Activated CD8-positive, alpha-beta memory T cell treated with anti-CD3 and anti-CD28 coated beads for 36 hours (primary cell): ENCODE measurements at regions not wholly inside any gene's neighbourhood (a gene's known extent, or its start where the extent isn't known, plus 50 kb on each side); places are given as distances from the start of the nearest gene placed in this dataset.

Experiments used
- CTCF ChIA-PET: fragments of 350-600 bp; sonication (Branson Sonifier 250); formaldehyde crosslinking; loops from one replicate; lab custom pipeline; 2021; ENCODE audit warnings: antibody characterized with exemption; lab: Charles Lee
- POLR2A ChIA-PET: fragments of 350-600 bp; sonication (Branson Sonifier 250); formaldehyde crosslinking; loops from one replicate; lab custom pipeline; 2021; ENCODE audit warnings: antibody characterized with exemption; lab: Charles Lee

GRCh38 chr1:223445402-223445801 is 52.2 kb downstream of the CCDC185 start:
- POLR2A ChIA-PET = no interaction called here

GRCh38 chr1:223453902-223454301 is 60.7 kb downstream of the CCDC185 start:
- ChIA-PET POLR2A (no interaction called here), CTCF (no interaction called here)

More at GRCh38 chr1:223445402-223445801, 52.2 kb downstream of the CCDC185 start:
- CTCF ChIA-PET = no interaction called here

GRCh38 chr1:223454959-223455358 is 61.7 kb downstream of the CCDC185 start:
- ChIA-PET CTCF (no interaction called here), POLR2A (no interaction called here)

- ChIA-PET CTCF (no interaction called here), POLR2A (no interaction called here)
These were observed 62.3 kb downstream of the CCDC185 start for GRCh38 chr1:223455470-223455869.

- ChIA-PET POLR2A (no interaction called here), CTCF (no interaction called here)
These were observed 63.5 kb downstream of the CCDC185 start for GRCh38 chr1:223456747-223457146.

GRCh38 chr1:223460566-223461189 is 67.5 kb downstream of the CCDC185 start:
- POLR2A ChIA-PET = no interaction called here

GRCh38 chr1:223462047-223462630 is 68.9 kb downstream of the CCDC185 start:
- CTCF ChIA-PET = no interaction called here
- POLR2A ChIA-PET = no interaction called here

More at GRCh38 chr1:223460566-223461189, 67.5 kb downstream of the CCDC185 start:
- CTCF ChIA-PET = no interaction called here

- ChIA-PET CTCF (no interaction called here), POLR2A (no interaction called here)
These were observed 69.7 kb downstream of the CCDC185 start for GRCh38 chr1:223462866-223463404.

GRCh38 chr1:223466151-223466550 is 72.9 kb downstream of the CCDC185 start:
- ChIA-PET CTCF (no interaction called here), POLR2A (no interaction called here)

GRCh38 chr1:223471566-223471965 is 78.4 kb downstream of the CCDC185 start:
- CTCF ChIA-PET = no interaction called here

GRCh38 chr1:223472057-223472456 is 78.8 kb downstream of the CCDC185 start:
- ChIA-PET CTCF (no interaction called here), POLR2A (no interaction called here)

More at GRCh38 chr1:223471566-223471965, 78.4 kb downstream of the CCDC185 start:
- POLR2A ChIA-PET = no interaction called here

- CTCF ChIA-PET = no interaction called here
- POLR2A ChIA-PET = no interaction called here
These were observed 80.6 kb downstream of the CCDC185 start for GRCh38 chr1:223473601-223474344.

- POLR2A ChIA-PET = no interaction called here
- CTCF ChIA-PET = no interaction called here
These were observed 81.6 kb downstream of the CCDC185 start for GRCh38 chr1:223474804-223475203.

GRCh38 chr1:223477456-223477855 is 84.2 kb downstream of the CCDC185 start:
- ChIA-PET CTCF (interaction anchor here (0.6 kb wide), 1 partner anchor 360 kb away, joined by 4 read pairs; no protein-coding TSS in a partner anchor), POLR2A (no interaction called here)

- ChIA-PET POLR2A (no interaction called here), CTCF (no interaction called here)
These were observed 85.4 kb downstream of the CCDC185 start for GRCh38 chr1:223478606-223479005.

GRCh38 chr1:223479261-223479660 is 86.0 kb downstream of the CCDC185 start:
- CTCF ChIA-PET = no interaction called here
- POLR2A ChIA-PET = no interaction called here

GRCh38 chr1:223479718-223480425 is 86.7 kb downstream of the CCDC185 start:
- ChIA-PET POLR2A (no interaction called here), CTCF (no interaction called here)

GRCh38 chr1:223482132-223482531 is 88.9 kb downstream of the CCDC185 start:
- ChIA-PET CTCF (no interaction called here), POLR2A (no interaction called here)

GRCh38 chr1:223482766-223483165 is 89.6 kb downstream of the CCDC185 start:
- ChIA-PET CTCF (no interaction called here), POLR2A (no interaction called here)

GRCh38 chr1:223483511-223483910 is 90.3 kb downstream of the CCDC185 start:
- CTCF ChIA-PET = no interaction called here

More at GRCh38 chr1:223483511-223483910, 90.3 kb downstream of the CCDC185 start:
- POLR2A ChIA-PET = no interaction called here
